ENCODE measurements at regions not wholly inside any gene's neighbourhood (a gene's known extent, or its start where the extent isn't known, plus 50 kb on each side); places are given as distances from the start of the nearest gene placed in this dataset.

DNA sequence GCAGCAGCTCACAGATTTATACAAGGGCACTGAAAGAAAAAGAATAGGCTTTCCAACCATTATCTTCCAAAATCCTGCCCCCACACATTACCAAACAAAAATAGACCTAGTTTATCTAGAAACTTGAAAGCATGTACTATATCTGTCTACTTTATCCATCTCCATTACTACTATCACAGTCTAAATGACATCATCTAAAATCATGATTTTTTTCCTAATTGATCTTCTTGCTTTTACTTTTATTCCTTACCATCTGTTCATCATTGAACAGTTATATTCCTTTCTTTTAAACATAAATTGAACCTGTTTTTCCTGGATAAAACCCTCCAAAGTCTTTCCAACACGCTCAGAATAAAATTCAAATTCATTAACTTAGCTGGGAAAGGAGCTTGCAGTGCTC, 414.7 kb downstream of the KCTD12 start:
- TF ChIP-seq, protein P1, sequence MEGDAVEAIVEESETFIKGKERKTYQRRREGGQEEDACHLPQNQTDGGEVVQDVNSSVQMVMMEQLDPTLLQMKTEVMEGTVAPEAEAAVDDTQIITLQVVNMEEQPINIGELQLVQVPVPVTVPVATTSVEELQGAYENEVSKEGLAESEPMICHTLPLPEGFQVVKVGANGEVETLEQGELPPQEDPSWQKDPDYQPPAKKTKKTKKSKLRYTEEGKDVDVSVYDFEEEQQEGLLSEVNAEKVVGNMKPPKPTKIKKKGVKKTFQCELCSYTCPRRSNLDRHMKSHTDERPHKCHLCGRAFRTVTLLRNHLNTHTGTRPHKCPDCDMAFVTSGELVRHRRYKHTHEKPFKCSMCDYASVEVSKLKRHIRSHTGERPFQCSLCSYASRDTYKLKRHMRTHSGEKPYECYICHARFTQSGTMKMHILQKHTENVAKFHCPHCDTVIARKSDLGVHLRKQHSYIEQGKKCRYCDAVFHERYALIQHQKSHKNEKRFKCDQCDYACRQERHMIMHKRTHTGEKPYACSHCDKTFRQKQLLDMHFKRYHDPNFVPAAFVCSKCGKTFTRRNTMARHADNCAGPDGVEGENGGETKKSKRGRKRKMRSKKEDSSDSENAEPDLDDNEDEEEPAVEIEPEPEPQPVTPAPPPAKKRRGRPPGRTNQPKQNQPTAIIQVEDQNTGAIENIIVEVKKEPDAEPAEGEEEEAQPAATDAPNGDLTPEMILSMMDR (IDR thresholded peaks at IDR 0.05; ENCODE audit: low read depth, low read length): no peak
- DNase-seq (ENCODE audit: extremely low read depth, low read depth): no peak

DNA sequence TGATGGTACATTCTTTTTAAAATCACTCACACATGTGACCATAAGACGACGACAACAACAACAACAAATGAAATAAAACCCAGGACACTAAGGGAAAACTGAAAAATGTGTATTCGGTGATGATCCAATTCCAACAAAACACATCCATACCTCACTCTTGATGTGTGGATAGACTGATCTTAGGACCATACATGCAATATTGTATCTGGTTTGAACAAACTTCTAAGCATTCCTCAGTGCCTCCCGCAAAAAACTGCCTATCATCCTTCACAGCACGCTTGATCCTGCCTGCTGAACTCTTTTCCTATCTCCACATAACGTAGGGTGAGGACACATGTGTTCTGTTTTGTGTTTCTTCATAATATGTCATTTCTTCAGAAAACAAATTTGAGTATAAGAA, 415.2 kb downstream of the KCTD12 start:
- TF ChIP-seq, protein P1 (IDR thresholded peaks at IDR 0.05; ENCODE audit: low read depth, low read length): no peak

DNA sequence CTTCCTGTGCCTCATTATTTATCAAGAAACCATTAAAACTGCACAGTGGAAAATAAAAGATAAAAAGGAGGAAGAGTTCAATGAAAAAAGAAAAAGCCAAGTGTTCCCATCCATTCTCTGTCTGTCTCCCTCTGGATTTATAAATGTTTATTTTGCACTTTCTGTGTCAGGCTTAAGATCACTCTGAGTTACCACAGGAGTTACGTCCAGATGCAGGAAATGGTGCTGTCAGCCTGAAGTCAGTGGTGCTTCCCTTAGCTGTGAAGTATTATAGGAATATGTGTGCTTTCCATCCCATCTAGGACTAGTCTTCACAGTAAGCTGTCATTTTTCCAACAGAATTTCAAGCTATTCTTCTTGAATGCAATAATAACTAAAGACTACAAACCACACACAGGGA, 420.2 kb downstream of the KCTD12 start:
- TF ChIP-seq, protein P1 (IDR thresholded peaks at IDR 0.05; ENCODE audit: low read depth, low read length): no peak
- no peak for DNase-seq (ENCODE audit: extremely low read depth, low read depth)

More for the DNA sequence above, 415.2 kb downstream of the KCTD12 start:
- no peak for DNase-seq (ENCODE audit: extremely low read depth, low read depth)

DNA sequence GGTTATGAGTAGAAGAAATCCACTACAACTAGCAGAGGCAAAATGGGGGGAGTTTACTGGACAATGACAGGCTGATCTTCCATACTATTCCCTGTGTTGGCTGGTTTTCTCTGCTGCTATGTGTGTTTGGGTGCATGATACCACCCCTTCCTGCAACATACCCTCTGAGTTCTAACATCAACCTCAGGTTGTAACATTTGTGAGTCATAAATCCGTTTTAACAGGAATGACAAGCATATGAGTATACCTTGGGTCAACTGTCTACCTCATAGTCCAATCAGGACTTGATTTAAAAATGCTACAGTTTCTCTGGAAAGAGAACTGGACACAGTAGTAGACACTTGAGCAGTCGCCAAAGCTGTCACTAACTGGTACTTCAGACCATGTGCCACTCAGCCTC, 422.9 kb downstream of the KCTD12 start:
- DNase-seq (ENCODE audit: extremely low read depth, low read depth): no peak
- TF ChIP-seq, protein P1 (IDR thresholded peaks at IDR 0.05; ENCODE audit: low read depth, low read length): no peak

DNA sequence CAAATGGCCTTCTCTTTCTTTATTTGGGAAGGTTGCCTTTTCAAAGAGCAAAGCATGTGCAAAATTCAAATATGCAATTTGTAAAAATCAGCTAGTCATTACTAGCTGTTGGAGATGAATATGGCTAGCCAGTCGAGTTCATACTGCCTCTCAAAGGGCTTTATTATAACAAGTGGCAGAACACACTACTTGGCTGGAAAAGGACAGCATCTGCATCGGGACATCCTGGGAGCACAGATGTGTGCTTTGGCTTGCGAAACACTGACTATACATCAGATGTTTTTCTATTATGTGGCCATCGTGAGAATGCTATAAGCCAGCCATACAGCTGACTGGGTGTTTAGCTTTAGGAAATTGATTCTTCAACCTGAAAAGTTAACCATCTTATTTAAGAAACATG, 424.2 kb downstream of the KCTD12 start:
- TF ChIP-seq, protein P1 (IDR thresholded peaks at IDR 0.05; ENCODE audit: low read depth, low read length): no peak
- DNase-seq (ENCODE audit: extremely low read depth, low read depth): no peak

DNA sequence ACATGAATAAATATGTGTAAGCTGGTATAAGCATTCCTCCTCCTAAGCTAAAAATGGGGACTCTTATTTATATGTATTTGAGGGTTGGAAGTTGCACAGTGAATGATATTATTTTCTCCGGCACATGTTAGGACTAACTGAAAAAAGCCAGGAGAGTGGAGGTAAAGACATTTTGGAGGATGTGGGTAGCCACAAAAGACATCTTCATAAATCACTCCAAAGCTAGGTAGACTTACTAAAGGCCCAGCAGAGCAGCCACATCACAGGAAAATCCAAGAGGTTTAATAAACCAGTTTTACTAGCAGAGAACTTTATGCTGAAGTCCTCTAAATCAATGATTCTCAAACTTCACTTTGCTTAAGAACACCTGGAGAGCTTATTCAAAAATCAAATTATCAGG, 424.7 kb downstream of the KCTD12 start:
- DNase-seq (ENCODE audit: extremely low read depth, low read depth): no peak
- TF ChIP-seq, protein P1 (IDR thresholded peaks at IDR 0.05; ENCODE audit: low read depth, low read length): no peak

DNA sequence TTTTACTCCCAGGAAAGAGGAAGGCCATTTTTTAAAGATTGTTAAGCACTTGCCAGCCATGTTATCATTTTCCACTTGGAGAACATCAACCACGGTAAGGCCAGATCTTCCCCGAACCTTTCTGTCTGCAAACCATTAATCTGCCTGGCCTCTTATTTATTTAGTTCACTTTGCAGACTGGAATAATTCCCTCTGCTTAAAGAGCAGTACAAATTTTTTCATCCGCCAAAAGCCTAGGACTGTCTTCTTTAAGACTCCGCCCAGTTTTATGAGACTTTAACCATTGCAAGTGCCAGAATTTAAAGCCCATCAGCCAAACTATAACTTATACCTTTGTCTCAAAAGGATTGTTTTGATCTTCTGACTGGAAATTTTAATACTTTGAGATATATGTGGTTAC, 426.3 kb downstream of the KCTD12 start:
- TF ChIP-seq, protein P1 (IDR thresholded peaks at IDR 0.05; ENCODE audit: low read depth, low read length): no peak
- no peak for DNase-seq (ENCODE audit: extremely low read depth, low read depth)
